A673 (cell line): ENCODE measurements at regions not wholly inside any gene's neighbourhood (a gene's known extent, or its start where the extent isn't known, plus 50 kb on each side); places are given as distances from the start of the nearest gene placed in this dataset.

Experiments used
- BruUV-seq: library from RNA; stranded (reverse); fragments of 400-500 nt; replicated peaks from 2 replicates; lab custom pipeline; 2021; lab: Mats Ljungman, UMichigan
- CTCF ChIA-PET: fragments of 300-600 bp; sonication (Branson Sonifier 250); formaldehyde crosslinking; loops from one replicate; lab custom pipeline; 2022; ENCODE audit warnings: antibody characterized with exemption; lab: Charles Lee
- POLR2A ChIA-PET: fragments of 300-600 bp; sonication (Branson Sonifier 250); formaldehyde crosslinking; loops from one replicate; lab custom pipeline; 2022; ENCODE audit warnings: antibody characterized with exemption; ENCODE audit not compliant: low non-redundant PET; lab: Charles Lee
- DNase-seq: peaks from one replicate; pipeline ENCODE4 v3.0.0-alpha.2; 2015; ENCODE audit warnings: low spot score
- H3K27ac ChIP-seq: fragments of 200-600 bp; sonication (generic); 2 replicates; pipeline ENCODE4 v1.5.1; 2016; ENCODE audit warnings: mixed run types, low read depth, mild to moderate bottlenecking, mixed read lengths, antibody characterized with exemption, low read length; ENCODE audit not compliant: poor library complexity, severe bottlenecking
- H3K27me3 ChIP-seq: fragments of 200-600 bp; sonication (generic); replicated peaks from 2 replicates; pipeline ENCODE4 v1.6.1; 2017; ENCODE audit warnings: mixed run types, low read depth, mild to moderate bottlenecking, mixed read lengths, antibody characterized with exemption, low read length; ENCODE audit not compliant: insufficient read depth, poor library complexity
- H3K36me3 ChIP-seq: fragments of 200-600 bp; sonication (generic); 2 replicates; pipeline ENCODE4 v1.6.1; 2016; ENCODE audit warnings: mixed run types, mild to moderate bottlenecking, mixed read lengths, antibody characterized with exemption, low read length; ENCODE audit not compliant: insufficient read depth, poor library complexity, severe bottlenecking
- H3K4me1 ChIP-seq: fragments of 200-600 bp; sonication (generic); 2 replicates; pipeline ENCODE4 v1.6.1; 2017; ENCODE audit warnings: mixed run types, mild to moderate bottlenecking, mixed read lengths, antibody characterized with exemption, low read length; ENCODE audit not compliant: insufficient read depth, poor library complexity, severe bottlenecking
- H3K4me3 ChIP-seq: fragments of 200-600 bp; sonication (generic); 2 replicates; pipeline ENCODE4 v1.5.1; 2016; ENCODE audit warnings: low read depth, mixed run types, mild to moderate bottlenecking, mixed read lengths, low read length; ENCODE audit not compliant: poor library complexity, severe bottlenecking
- H3K9me3 ChIP-seq: fragments of 200-600 bp; sonication (generic); 2 replicates; pipeline ENCODE4 v1.6.1; 2016; ENCODE audit warnings: mixed run types, low read depth, mild to moderate bottlenecking, mixed read lengths, antibody characterized with exemption, low read length; ENCODE audit not compliant: poor library complexity, severe bottlenecking
- EZH2 ChIP-seq: fragments of 200-600 bp; sonication (generic); IDR thresholded peaks from 2 replicates; pipeline ENCODE4 v1.6.1; 2017; ENCODE audit warnings: borderline replicate concordance, low read depth, mild to moderate bottlenecking, mixed read lengths, antibody characterized with exemption, low read length; ENCODE audit not compliant: poor library complexity, severe bottlenecking
- intact Hi-C: fragments of 100-400 bp; cut with micrococcal nuclease; formaldehyde crosslinking; loops from one replicate; pipeline ENCODE4 v1.10.0; 2022; ENCODE audit not compliant: unreplicated experiment
- TF ChIP-seq, protein P1 (sequence below): fragments of 300-800, 200-600 bp; sonication (generic); conservative IDR thresholded peaks from 2 replicates; pipeline ENCODE4 v1.5.1; 2017; ENCODE audit warnings: low read depth, mild to moderate bottlenecking, antibody characterized with exemption, low read length, moderate library complexity, mixed read lengths

- Histone ChIP-seq H3K27ac (no peak overlapping the region), H3K36me3 (no peaks in the 10 kb centered on the region), H3K4me1 (no peaks in the 10 kb centered on the region), H3K9me3 (no peaks in the 10 kb centered on the region), H3K4me3 (no peak overlapping the region), H3K27me3 (no peaks in the 10 kb centered on the region)
- no TSS peak for BruUV-seq
- DNase-seq, result no peak
- intact Hi-C loops, result no loop called here
- ChIA-PET CTCF (no interaction called here), POLR2A (no interaction called here)
- TF ChIP-seq, protein P1, sequence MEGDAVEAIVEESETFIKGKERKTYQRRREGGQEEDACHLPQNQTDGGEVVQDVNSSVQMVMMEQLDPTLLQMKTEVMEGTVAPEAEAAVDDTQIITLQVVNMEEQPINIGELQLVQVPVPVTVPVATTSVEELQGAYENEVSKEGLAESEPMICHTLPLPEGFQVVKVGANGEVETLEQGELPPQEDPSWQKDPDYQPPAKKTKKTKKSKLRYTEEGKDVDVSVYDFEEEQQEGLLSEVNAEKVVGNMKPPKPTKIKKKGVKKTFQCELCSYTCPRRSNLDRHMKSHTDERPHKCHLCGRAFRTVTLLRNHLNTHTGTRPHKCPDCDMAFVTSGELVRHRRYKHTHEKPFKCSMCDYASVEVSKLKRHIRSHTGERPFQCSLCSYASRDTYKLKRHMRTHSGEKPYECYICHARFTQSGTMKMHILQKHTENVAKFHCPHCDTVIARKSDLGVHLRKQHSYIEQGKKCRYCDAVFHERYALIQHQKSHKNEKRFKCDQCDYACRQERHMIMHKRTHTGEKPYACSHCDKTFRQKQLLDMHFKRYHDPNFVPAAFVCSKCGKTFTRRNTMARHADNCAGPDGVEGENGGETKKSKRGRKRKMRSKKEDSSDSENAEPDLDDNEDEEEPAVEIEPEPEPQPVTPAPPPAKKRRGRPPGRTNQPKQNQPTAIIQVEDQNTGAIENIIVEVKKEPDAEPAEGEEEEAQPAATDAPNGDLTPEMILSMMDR, result no peak
- TF ChIP-seq EZH2, result no peak
These were observed 500.6 kb downstream of the RWDD3 start for GRCh38 chr1:95734560-95734959.

GRCh38 chr1:95742591-95743089 is 508.6 kb downstream of the RWDD3 start:
- intact Hi-C loops, result no loop called here
- ChIA-PET POLR2A (no interaction called here), CTCF (no interaction called here)
- no peaks in the 10 kb centered on the region for H3K4me1 ChIP-seq
- BruUV-seq, result no TSS peak
- TF ChIP-seq, protein P1, result no peak
- no peak for TF ChIP-seq EZH2
- H3K9me3 ChIP-seq, result no peaks in the 10 kb centered on the region
- no peaks in the 10 kb centered on the region for H3K36me3 ChIP-seq
- H3K27ac ChIP-seq, result no peak overlapping the region
- H3K27me3 ChIP-seq, result no peaks in the 10 kb centered on the region
- DNase-seq, result peak; percentile 10
- H3K4me3 ChIP-seq, result no peak overlapping the region

DNA sequence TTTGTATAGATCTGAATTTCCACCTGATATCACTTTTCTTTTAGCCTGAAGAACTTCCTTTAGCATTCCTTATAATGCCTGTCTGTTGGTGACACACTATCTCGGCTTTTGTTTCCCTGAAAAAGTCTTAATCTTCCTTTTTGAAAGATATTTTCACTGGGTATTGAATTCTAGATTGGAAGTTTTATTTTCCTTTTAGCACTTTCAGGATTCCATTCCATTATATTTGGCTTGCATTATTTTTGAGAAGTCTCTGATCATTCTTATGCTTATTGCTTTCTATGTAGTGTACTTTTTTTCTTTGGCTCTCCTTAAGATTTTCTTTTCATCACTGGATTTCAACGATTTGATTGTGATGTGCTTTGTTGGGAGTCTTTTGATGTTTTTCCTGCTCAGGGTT is 510.7 kb downstream of the RWDD3 start:
- no peak for TF ChIP-seq EZH2
- TF ChIP-seq, protein P1, result no peak
- CTCF ChIA-PET, result no interaction called here
- Histone ChIP-seq H3K9me3 (no peaks in the 10 kb centered on the region), H3K36me3 (no peaks in the 10 kb centered on the region), H3K27ac (no peak overlapping the region), H3K4me1 (no peaks in the 10 kb centered on the region), H3K27me3 (no peaks in the 10 kb centered on the region), H3K4me3 (no peak overlapping the region)
- POLR2A ChIA-PET, result no interaction called here
- DNase-seq, result no peak
- intact Hi-C loops, result no loop called here
- no TSS peak for BruUV-seq
